Lung microvascular endothelial cell (primary cell): ENCODE measurements at regions not wholly inside any gene's neighbourhood (a gene's known extent, or its start where the extent isn't known, plus 50 kb on each side); places are given as distances from the start of the nearest gene placed in this dataset.
A peak's percentile ranks its signal among the peaks of the same experiment; 100 is the strongest.

Experiments used
- DNase-seq, 2 donors: peaks; one replicate each; pipeline versions ENCODE4 v3.0.0 to v3.0.0-alpha.2; 2010; ENCODE audit warnings: low read depth in 2 of 2

GRCh38 chr2:49514201-49514600 is 359.9 kb upstream of the FSHR start:
- DNase-seq = no peak

- DNase-seq = peak in 1 of 2 donors; percentile 49
Observed at GRCh38 chr2:49490710-49491109, 336.4 kb upstream of the FSHR start.

- DNase-seq = no peak
Observed at GRCh38 chr2:49487139-49487538, 332.8 kb upstream of the FSHR start.

- DNase-seq = no peak
Observed at GRCh38 chr2:49480520-49480919, 326.2 kb upstream of the FSHR start.

GRCh38 chr2:49465157-49465831 is 311.0 kb upstream of the FSHR start:
- no peak for DNase-seq

- no peak for DNase-seq
Observed at GRCh38 chr2:49459314-49459993, 305.1 kb upstream of the FSHR start.

GRCh38 chr2:49444005-49444404 is 289.7 kb upstream of the FSHR start:
- no peak for DNase-seq

GRCh38 chr2:49426996-49427395 is 272.7 kb upstream of the FSHR start:
- DNase-seq = no peak

GRCh38 chr2:49416252-49416651 is 261.9 kb upstream of the FSHR start:
- DNase-seq = no peak

- no peak for DNase-seq
Observed at GRCh38 chr2:49404108-49404507, 249.8 kb upstream of the FSHR start.

- DNase-seq = no peak
Observed at GRCh38 chr2:49403637-49404036, 249.3 kb upstream of the FSHR start.

GRCh38 chr2:49379406-49379805 is 225.1 kb upstream of the FSHR start:
- DNase-seq = no peak

GRCh38 chr2:49371128-49371701 is 216.9 kb upstream of the FSHR start:
- no peak for DNase-seq

GRCh38 chr2:49369650-49370049 is 215.3 kb upstream of the FSHR start:
- DNase-seq = no peak

- DNase-seq = no peak
Observed at GRCh38 chr2:49369101-49369500, 214.8 kb upstream of the FSHR start.

- DNase-seq = no peak
Observed at GRCh38 chr2:49367003-49367402, 212.7 kb upstream of the FSHR start.

- DNase-seq = no peak
Observed at GRCh38 chr2:49360407-49360767, 206.1 kb upstream of the FSHR start.

GRCh38 chr2:49359721-49360406 is 205.5 kb upstream of the FSHR start:
- DNase-seq = no peak

- DNase-seq = no peak
Observed at GRCh38 chr2:49355611-49356010, 201.3 kb upstream of the FSHR start.

GRCh38 chr2:49351560-49351959 is 197.2 kb upstream of the FSHR start:
- no peak for DNase-seq

- no peak for DNase-seq
Observed at GRCh38 chr2:49343638-49344037, 189.3 kb upstream of the FSHR start.

GRCh38 chr2:49342156-49342555 is 187.8 kb upstream of the FSHR start:
- no peak for DNase-seq

- DNase-seq = no peak
Observed at GRCh38 chr2:49335546-49335945, 181.2 kb upstream of the FSHR start.
